ENCODE measurements at regions not wholly inside any gene's neighbourhood (a gene's known extent, or its start where the extent isn't known, plus 50 kb on each side); places are given as distances from the start of the nearest gene placed in this dataset.

GRCh38 chr9:118561051-118561450, 808.2 kb downstream of the BRINP1 start:
- TF ChIP-seq ZNF274 (IDR thresholded peaks at IDR 0.05; ENCODE audit: low read depth, low read length) (no peak), SUZ12 (IDR thresholded peaks at IDR 0.05; ENCODE audit: extremely low read depth, insufficient read depth, insufficient read length) (no peak)
